ENCODE measurements at regions not wholly inside any gene's neighbourhood (a gene's known extent, or its start where the extent isn't known, plus 50 kb on each side); places are given as distances from the start of the nearest gene placed in this dataset.

DNA sequence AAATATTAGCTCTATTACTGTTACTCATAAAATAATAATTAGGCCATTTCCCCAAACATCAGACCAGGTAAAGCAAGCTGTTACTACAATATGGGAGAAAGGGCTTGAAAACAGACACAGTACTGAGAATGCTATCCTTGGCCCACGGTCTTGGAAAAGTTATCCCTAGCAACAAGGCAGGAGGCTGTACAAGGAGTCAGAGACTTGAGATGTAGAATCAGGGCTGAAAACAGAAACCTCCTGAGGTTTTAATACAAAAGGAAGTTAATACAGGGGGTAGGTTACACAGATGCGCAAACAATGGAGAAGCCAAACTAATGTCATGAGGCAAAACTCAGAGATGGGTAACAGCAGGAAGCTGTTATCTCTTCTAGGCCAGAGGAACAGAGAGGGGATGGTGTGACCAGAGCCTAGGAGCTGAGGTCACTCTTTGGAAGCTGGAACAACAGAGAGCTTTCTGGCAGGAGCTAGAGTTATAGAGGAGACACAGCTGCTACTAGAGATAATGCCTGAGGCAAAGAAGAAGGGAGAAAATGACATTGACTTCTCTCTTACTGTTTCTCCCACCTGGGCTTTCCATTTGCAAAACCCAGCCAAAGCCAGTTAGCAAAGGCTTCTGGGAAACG lies 248.8 kb downstream of the SUDS3 start:
- TF ChIP-seq, protein P1, sequence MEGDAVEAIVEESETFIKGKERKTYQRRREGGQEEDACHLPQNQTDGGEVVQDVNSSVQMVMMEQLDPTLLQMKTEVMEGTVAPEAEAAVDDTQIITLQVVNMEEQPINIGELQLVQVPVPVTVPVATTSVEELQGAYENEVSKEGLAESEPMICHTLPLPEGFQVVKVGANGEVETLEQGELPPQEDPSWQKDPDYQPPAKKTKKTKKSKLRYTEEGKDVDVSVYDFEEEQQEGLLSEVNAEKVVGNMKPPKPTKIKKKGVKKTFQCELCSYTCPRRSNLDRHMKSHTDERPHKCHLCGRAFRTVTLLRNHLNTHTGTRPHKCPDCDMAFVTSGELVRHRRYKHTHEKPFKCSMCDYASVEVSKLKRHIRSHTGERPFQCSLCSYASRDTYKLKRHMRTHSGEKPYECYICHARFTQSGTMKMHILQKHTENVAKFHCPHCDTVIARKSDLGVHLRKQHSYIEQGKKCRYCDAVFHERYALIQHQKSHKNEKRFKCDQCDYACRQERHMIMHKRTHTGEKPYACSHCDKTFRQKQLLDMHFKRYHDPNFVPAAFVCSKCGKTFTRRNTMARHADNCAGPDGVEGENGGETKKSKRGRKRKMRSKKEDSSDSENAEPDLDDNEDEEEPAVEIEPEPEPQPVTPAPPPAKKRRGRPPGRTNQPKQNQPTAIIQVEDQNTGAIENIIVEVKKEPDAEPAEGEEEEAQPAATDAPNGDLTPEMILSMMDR (IDR thresholded peaks at IDR 0.05 in 2 of 3, conservative IDR thresholded peaks at IDR 0.05 in 1 of 3; ENCODE audit: borderline replicate concordance in 1 of 3, insufficient read depth in 1 of 3, low read depth in 2 of 3, low read length in 2 of 3) = no peak
- TF ChIP-seq SIN3A (IDR thresholded peaks at IDR 0.05; ENCODE audit: low read depth) (no peak), POLR2AphosphoS5 (IDR thresholded peaks at IDR 0.05; ENCODE audit: low read depth, low read length) (no peak), ZFX (IDR thresholded peaks at IDR 0.05) (no peak)

All from HCT116 (cell line).